ENCODE measurements at regions not wholly inside any gene's neighbourhood (a gene's known extent, or its start where the extent isn't known, plus 50 kb on each side); places are given as distances from the start of the nearest gene placed in this dataset.

DNA sequence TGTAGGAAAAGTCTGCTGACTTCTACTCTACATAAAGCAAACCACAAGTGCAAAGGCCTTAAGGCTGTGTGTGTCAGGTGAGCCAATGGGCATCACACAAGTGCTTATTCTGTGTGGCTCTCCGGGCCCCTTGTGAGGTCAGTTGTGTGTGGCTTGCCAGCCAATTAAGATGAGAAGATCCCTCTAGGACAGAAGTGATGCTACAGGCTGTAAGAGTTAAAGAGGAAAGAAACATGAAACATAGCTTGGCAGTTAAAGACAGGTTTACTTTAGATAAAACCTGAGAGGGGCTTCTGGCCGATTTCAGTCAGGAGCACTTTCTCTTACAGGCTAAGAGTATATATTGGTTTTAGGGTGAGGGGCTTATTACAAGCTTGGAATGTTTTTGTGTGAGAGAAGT lies 242.4 kb downstream of the NFATC2 start:
- TF ChIP-seq, protein P1, sequence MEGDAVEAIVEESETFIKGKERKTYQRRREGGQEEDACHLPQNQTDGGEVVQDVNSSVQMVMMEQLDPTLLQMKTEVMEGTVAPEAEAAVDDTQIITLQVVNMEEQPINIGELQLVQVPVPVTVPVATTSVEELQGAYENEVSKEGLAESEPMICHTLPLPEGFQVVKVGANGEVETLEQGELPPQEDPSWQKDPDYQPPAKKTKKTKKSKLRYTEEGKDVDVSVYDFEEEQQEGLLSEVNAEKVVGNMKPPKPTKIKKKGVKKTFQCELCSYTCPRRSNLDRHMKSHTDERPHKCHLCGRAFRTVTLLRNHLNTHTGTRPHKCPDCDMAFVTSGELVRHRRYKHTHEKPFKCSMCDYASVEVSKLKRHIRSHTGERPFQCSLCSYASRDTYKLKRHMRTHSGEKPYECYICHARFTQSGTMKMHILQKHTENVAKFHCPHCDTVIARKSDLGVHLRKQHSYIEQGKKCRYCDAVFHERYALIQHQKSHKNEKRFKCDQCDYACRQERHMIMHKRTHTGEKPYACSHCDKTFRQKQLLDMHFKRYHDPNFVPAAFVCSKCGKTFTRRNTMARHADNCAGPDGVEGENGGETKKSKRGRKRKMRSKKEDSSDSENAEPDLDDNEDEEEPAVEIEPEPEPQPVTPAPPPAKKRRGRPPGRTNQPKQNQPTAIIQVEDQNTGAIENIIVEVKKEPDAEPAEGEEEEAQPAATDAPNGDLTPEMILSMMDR (IDR thresholded peaks at IDR 0.05) = no peak
- no peak for TF ChIP-seq EZH2 (IDR thresholded peaks at IDR 0.05; ENCODE audit: borderline replicate concordance, insufficient read depth, low read depth, low read length, poor library complexity, severe bottlenecking)
- H3K27ac ChIP-seq (ENCODE audit: low read length in 2 of 2) = no peak overlapping the region
- H3K79me2 ChIP-seq (ENCODE audit: control insufficient read depth, insufficient read depth, low read length) = no peaks in the 10 kb centered on the region
- peaks cover 14% of the 10 kb centered on the region for H3K27me3 Mint-ChIP-seq
- H3K4me3 Mint-ChIP-seq = no peak overlapping the region
- H4K20me1 ChIP-seq (ENCODE audit: control insufficient read depth, insufficient read depth, low read length, poor library complexity, severe bottlenecking) = no peaks in the 10 kb centered on the region
- 88% methylated on average over 2 of the region's 2 CpGs for WGBS (ENCODE audit: insufficient coverage)
- intact Hi-C loops (cut with micrococcal nuclease) = loop anchor here (10.0 kb wide), 1 partner anchor 295 kb away; no protein-coding TSS in a partner anchor
- peaks cover 4% of the 10 kb centered on the region for H3K9me3 Mint-ChIP-seq (ENCODE audit: insufficient read depth)
- DNase-seq = no peak
- ChIA-PET POLR2A (no interaction called here), CTCF (interaction anchor here (0.6 to 4.0 kb wide), 4 partner anchors 14 to 500 kb away, joined by 3 to 20 read pairs (median 6); no protein-coding TSS in a partner anchor)
- no peaks in the 10 kb centered on the region for H3K4me1 Mint-ChIP-seq
- H3K4me3 ChIP-seq (ENCODE audit: control extremely low read depth in 1 of 5, extremely low read depth in 1 of 5, insufficient read depth in 1 of 5, low read depth in 2 of 5, low read length in 4 of 5) = no peak overlapping the region
- H3K4me2 ChIP-seq (replicated peaks; ENCODE audit: low read depth, low read length, poor library complexity, severe bottlenecking) = no peak overlapping the region
- ATAC-seq (ENCODE audit: low read depth) = no peak
- no peak overlapping the region for H3K9ac ChIP-seq (ENCODE audit: low read length)
- H3K4me1 ChIP-seq (ENCODE audit: control insufficient read depth in 2 of 2, insufficient read depth in 2 of 2, low read length in 2 of 2) = no peaks in the 10 kb centered on the region
- H3K27ac Mint-ChIP-seq = no peak overlapping the region
- no peak overlapping the region for H2AFZ ChIP-seq (ENCODE audit: insufficient read depth, low read depth, low read length, poor library complexity, severe bottlenecking)
- peaks cover 0 to 28% (median 0%) of the 10 kb centered on the region in 3 donors for H3K9me3 ChIP-seq (ENCODE audit: control extremely low read depth in 1 of 3, control insufficient read depth in 2 of 3, insufficient read depth in 1 of 3, low read length in 2 of 3)
- peaks cover 0 to 3% (median 0%) of the 10 kb centered on the region in 4 experiments for H3K27me3 ChIP-seq (replicated peaks in 1 of 4; ENCODE audit: control extremely low read depth in 1 of 4, control insufficient read depth in 3 of 4, insufficient read depth in 4 of 4, low read length in 3 of 4)
- H3K36me3 ChIP-seq (replicated peaks in 1 of 2; ENCODE audit: control extremely low read depth in 1 of 2, control insufficient read depth in 1 of 2, extremely low read depth in 1 of 2, insufficient read depth in 2 of 2, low read length in 1 of 2) = no peaks in the 10 kb centered on the region

DNA sequence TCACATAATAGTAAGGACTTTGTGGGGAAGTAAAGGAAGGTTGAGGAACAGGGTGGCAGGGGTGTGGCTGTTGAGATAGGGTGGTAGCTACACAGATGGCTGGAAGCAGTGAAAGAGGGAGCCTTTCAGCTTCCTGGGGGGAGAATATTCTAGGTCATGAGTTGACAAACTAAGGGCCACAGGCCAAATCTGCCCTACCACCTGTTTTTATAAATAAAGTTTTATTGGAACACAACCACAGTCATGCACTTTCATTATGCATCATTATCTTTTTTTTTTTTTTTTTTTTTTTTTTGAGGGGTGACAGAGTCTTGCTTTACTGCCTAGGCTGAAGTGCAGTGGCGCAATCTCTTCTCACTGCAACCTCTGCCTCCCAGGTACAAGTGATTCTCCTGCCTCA lies 243.1 kb downstream of the NFATC2 start:
- TF ChIP-seq, protein P1 (IDR thresholded peaks at IDR 0.05) = no peak
- no peak for TF ChIP-seq EZH2 (IDR thresholded peaks at IDR 0.05; ENCODE audit: borderline replicate concordance, insufficient read depth, low read depth, low read length, poor library complexity, severe bottlenecking)
- peaks cover 18% of the 10 kb centered on the region for H3K27me3 Mint-ChIP-seq
- Histone ChIP-seq H3K9ac (ENCODE audit: low read length) (no peak overlapping the region), H3K9me3 (ENCODE audit: control extremely low read depth in 1 of 3, control insufficient read depth in 2 of 3, insufficient read depth in 1 of 3, low read length in 2 of 3) (peaks cover 0 to 22% (median 0%) of the 10 kb centered on the region in 3 donors), H3K27me3 (replicated peaks in 1 of 4; ENCODE audit: control extremely low read depth in 1 of 4, control insufficient read depth in 3 of 4, insufficient read depth in 4 of 4, low read length in 3 of 4) (peaks cover 0 to 3% (median 0%) of the 10 kb centered on the region in 4 experiments), H3K4me2 (replicated peaks; ENCODE audit: low read depth, low read length, poor library complexity, severe bottlenecking) (no peak overlapping the region), H2AFZ (ENCODE audit: insufficient read depth, low read depth, low read length, poor library complexity, severe bottlenecking) (no peak overlapping the region), H3K27ac (ENCODE audit: low read length in 2 of 2) (no peak overlapping the region), H4K20me1 (ENCODE audit: control insufficient read depth, insufficient read depth, low read length, poor library complexity, severe bottlenecking) (no peaks in the 10 kb centered on the region), H3K79me2 (ENCODE audit: control insufficient read depth, insufficient read depth, low read length) (no peaks in the 10 kb centered on the region), H3K36me3 (replicated peaks in 1 of 2; ENCODE audit: control extremely low read depth in 1 of 2, control insufficient read depth in 1 of 2, extremely low read depth in 1 of 2, insufficient read depth in 2 of 2, low read length in 1 of 2) (no peaks in the 10 kb centered on the region), H3K4me3 (ENCODE audit: control extremely low read depth in 1 of 5, extremely low read depth in 1 of 5, insufficient read depth in 1 of 5, low read depth in 2 of 5, low read length in 4 of 5) (no peak overlapping the region), H3K4me1 (ENCODE audit: control insufficient read depth in 2 of 2, insufficient read depth in 2 of 2, low read length in 2 of 2) (no peaks in the 10 kb centered on the region)
- ATAC-seq (ENCODE audit: low read depth) (no peak), DNase-seq (no peak)
- CTCF ChIA-PET = interaction anchor here (0.7 to 4.0 kb wide), 2 partner anchors 72 to 312 kb away, joined by 6 to 20 read pairs; no protein-coding TSS in a partner anchor
- H3K27ac Mint-ChIP-seq = no peak overlapping the region
- H3K9me3 Mint-ChIP-seq (ENCODE audit: insufficient read depth) = peaks cover 4% of the 10 kb centered on the region
- no CpG with 5 or more reads among the region's 1 CpG for WGBS (ENCODE audit: insufficient coverage)
- no peak overlapping the region for H3K4me3 Mint-ChIP-seq
- POLR2A ChIA-PET = no interaction called here
- intact Hi-C loops (cut with micrococcal nuclease) = no loop called here
- H3K4me1 Mint-ChIP-seq = no peaks in the 10 kb centered on the region
